GM18499 (cell line): ENCODE measurements at regions not wholly inside any gene's neighbourhood (a gene's known extent, or its start where the extent isn't known, plus 50 kb on each side); places are given as distances from the start of the nearest gene placed in this dataset.

Experiments used
- ATAC-seq: cut with Tn5 transposase; IDR thresholded peaks from one replicate; pipeline ENCODE4 v1.9.1; 2021; ENCODE audit warnings: moderate number of reproducible peaks; ENCODE audit not compliant: insufficient read depth, unreplicated experiment

- no peak for ATAC-seq
These were observed 537.7 kb upstream of the MDFIC2 start for GRCh38 chr3:70849911-70850699.

DNA sequence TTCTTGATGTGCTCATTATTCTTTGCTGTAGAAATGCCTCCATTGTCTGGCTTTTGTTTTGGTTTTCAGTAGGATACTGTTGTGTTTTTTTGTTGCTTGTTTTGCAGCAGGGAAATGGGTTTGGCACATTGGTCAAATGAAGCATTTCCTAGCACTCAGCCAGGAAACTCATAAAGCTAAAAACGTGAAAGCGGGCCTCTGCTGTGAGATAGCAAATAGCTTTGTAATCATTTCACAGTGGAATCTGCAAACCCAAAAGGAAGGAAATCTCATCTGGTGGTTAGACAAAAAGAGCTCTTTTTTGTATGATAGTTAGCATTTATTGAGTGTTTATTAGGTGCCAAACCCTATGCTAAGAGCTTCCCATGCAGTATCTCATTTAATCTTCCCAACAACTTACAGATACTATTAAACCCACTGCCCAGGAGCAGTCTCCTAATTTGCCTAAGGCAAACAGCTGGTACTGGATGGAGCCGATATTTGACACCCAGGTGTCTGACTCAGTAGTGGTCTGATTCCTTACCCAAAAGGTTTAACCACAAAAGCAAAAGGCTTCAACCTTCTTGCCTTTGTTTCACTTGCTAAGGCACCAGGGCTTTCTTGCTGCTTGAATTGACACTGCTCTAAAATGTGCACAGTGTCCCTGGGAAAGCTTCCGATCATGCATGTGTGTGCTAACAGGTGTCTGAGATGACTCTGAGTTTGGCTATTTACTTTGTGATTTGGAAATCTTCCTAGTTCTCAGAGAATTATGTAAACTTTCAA, 527.9 kb upstream of the MDFIC2 start:
- ATAC-seq = no peak

DNA sequence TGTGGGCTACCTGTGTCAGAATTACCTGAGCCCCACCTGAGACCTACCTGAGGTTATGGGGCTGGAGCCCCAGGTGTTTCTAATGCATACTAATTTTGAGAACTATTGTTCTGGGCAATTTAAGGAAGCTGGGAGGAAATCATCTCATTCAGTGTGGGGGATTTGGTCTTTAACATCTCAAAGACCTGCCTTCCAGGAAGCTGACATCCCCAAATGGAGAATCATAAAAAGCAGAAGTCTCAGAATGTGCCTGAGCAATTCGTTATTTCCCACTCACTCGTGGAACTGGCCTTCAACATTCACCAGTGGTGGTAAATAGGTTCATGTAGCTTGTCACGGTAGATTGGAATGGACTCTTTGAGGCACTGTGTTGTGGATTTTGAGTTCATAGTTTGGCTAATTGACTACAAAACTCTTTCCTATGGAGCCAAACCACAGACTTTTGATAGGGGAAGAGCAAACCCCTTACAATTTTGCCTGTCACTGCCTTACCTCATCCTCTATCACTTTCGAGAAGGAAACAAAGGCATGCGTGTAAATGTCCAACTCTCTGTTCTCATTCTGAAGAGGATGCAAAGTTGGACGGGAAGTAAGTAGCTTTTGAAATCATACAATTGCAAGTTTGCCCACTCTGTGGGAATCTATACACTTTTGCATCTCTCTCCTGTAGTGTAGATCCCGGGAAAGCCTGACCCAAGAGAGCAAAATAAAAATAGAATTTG, 521.0 kb upstream of the MDFIC2 start:
- ATAC-seq = no peak

DNA sequence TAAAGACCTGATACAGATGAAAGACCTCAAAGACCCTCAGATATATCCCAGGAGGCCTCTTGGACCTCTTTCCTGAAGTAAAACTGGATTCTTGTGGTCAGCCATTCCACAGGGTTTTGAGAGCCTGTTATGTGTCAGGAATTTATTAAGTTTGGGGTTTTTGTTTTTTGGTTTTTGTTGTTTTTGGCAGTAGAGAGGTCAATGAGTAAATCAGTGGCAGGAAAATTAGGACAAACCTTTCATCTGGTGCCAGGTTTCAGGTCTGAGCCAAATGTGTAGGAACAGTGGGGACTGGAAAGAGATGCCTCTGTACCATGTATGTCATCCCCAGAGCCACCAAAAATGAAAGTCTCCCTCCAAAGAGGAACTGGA, 520.4 kb upstream of the MDFIC2 start:
- no peak for ATAC-seq

GRCh38 chr3:70832089-70832833, 519.8 kb upstream of the MDFIC2 start:
- ATAC-seq = no peak

- ATAC-seq = no peak
These were observed 516.7 kb upstream of the MDFIC2 start for GRCh38 chr3:70829092-70829491.

- ATAC-seq = no peak
These were observed 512.3 kb upstream of the MDFIC2 start for GRCh38 chr3:70824773-70825172.

DNA sequence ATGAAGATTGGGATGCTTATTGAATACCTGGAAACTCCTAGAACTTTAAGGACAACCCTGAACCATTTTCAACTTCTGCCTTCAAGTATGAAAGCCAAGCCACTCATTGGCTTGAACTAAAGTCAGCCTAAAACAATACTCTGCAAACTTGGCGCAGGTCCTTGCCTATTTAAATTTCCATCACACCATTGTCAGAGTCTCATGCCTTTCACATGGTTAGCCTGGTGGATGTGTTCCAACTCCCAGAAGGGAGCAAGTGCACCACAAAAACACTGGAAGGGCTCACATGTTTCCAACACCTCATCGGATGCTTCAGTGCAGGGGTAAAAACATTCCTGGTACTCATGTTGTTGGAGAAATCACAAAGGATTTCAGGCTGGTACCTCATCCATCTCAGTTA, 511.6 kb upstream of the MDFIC2 start:
- no peak for ATAC-seq

GRCh38 chr3:70823622-70824021, 511.2 kb upstream of the MDFIC2 start:
- no peak for ATAC-seq

GRCh38 chr3:70822669-70823068, 510.2 kb upstream of the MDFIC2 start:
- ATAC-seq = no peak

GRCh38 chr3:70821602-70822001, 509.2 kb upstream of the MDFIC2 start:
- no peak for ATAC-seq

GRCh38 chr3:70820397-70820796, 508.0 kb upstream of the MDFIC2 start:
- ATAC-seq = no peak

- ATAC-seq = no peak
These were observed 505.7 kb upstream of the MDFIC2 start for GRCh38 chr3:70818145-70818544.

GRCh38 chr3:70816346-70816745, 503.9 kb upstream of the MDFIC2 start:
- no peak for ATAC-seq

DNA sequence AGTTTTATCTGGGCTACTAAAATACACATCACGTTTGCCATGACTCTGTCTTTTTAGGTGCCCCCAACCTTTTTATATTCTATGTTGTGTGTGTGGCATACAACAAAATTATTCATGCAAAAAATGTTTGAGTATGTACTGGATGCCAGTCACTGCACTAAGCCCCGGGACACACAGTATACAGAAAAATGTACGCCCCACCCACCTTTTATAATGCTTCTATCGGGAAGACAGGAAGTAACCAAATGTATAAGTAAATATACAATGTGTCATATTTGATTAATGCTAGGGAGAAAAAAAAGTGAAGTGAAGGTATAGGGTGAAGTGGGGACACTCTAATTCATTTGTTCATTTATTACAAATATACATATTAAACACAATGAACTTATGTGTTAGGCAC, 503.4 kb upstream of the MDFIC2 start:
- no peak for ATAC-seq

DNA sequence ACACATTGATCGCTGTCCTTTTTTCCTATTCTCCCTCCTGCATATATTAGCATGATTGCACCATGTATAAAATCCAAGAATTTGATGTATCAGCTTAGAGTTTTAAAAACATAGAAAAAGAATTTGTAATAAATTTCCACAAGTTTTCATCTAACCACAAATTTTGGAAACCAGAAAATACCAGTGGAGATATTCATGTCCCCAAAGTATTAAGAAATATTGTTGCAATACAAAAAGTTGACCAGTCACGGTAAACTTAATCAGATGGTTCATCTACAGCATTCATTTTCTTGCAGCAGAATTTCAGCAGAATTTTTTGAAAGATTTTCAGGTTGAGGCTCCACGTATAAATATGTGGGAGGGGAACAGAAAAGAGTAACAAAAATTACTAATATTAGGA, 500.9 kb upstream of the MDFIC2 start:
- ATAC-seq = no peak

DNA sequence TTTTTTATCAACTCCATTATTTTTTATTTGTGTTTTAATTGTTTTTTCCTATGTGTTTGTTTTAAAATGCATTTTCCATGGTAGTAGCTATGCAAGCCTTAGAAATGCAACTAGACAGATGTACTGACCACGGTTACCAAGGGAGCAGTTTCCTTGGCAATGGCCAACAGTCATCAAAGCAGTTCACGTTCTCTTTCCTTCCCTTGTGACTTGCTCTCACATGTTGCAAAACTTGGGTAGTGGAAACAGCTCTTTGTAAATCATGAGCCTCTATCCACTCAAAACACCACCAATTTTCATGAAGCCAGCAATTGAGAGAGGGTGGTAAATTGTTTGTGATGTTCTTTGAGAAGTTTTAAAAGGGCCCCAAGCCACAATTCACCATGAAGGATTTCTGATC, 499.4 kb upstream of the MDFIC2 start:
- no peak for ATAC-seq

DNA sequence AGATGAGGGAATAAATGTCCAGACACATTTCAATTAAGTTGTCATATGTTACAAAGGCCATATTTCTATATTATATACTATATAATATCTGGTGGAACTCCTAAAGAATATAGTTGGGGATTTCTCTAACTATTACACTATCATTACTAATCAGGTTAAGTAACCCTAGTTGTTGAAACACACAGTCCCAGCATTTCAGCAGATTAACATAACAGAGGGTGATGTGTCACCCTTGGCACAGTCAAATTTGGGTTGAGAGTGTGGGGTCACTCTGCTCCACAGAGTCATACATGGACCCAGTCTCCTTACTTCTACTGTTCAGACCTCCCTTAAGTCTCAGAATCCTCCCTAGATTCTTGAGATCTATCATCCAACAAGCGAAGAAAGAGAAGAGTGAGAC, 496.4 kb upstream of the MDFIC2 start:
- no peak for ATAC-seq

- ATAC-seq = no peak
These were observed 494.1 kb upstream of the MDFIC2 start for GRCh38 chr3:70806556-70806955.

GRCh38 chr3:70806021-70806420, 493.6 kb upstream of the MDFIC2 start:
- no peak for ATAC-seq
